K562 (cell line): ENCODE measurements at regions not wholly inside any gene's neighbourhood (a gene's known extent, or its start where the extent isn't known, plus 50 kb on each side); places are given as distances from the start of the nearest gene placed in this dataset.

ENCODE experiments used
- BACH1 ChIP-seq: fragments of 200-800 bp; sonication (Bioruptor generic); IDR thresholded peaks from 2 replicates; pipeline ENCODE4 v1.6.1; 2016; ENCODE audit warnings: missing genetic modification characterization, missing compliant biosample characterization
- CBX5 ChIP-seq: IDR thresholded peaks from 2 replicates; pipeline ENCODE4 v1.6.1; 2014; ENCODE audit warnings: low read depth, borderline replicate concordance
- CCAR2 ChIP-seq: fragments of 200-400 bp; formaldehyde crosslinking; IDR thresholded peaks from 2 replicates; pipeline ENCODE4 v1.6.1; 2017; ENCODE audit warnings: mild to moderate bottlenecking, low read depth, low read length
- CHD4 ChIP-seq: fragments of 200-600 bp; sonication (generic); IDR thresholded peaks from 3 replicates; pipeline ENCODE4 v1.6.1; 2012; ENCODE audit warnings: low read depth, mild to moderate bottlenecking, mixed read lengths, low read length, inconsistent platforms; ENCODE audit not compliant: insufficient read depth, insufficient replicate concordance, poor library complexity, severe bottlenecking
- DDX20 ChIP-seq: fragments of 450-650 bp; IDR thresholded peaks from 2 replicates; pipeline ENCODE4 v1.6.1; 2016; ENCODE audit warnings: missing genetic modification characterization, low read depth, mild to moderate bottlenecking, missing compliant biosample characterization, moderate library complexity
- DNMT1 ChIP-seq: fragments of 450-650 bp; IDR thresholded peaks from 2 replicates; pipeline ENCODE4 v1.6.1; 2016; ENCODE audit warnings: antibody characterized with exemption, mild to moderate bottlenecking
- GABPA ChIP-seq: fragments of 200-800 bp; sonication (Bioruptor generic); conservative IDR thresholded peaks from 2 replicates; pipeline ENCODE4 v1.6.1; 2016; ENCODE audit warnings: low read depth, missing genetic modification characterization, missing compliant biosample characterization
- KLF13 ChIP-seq: fragments of 450-650 bp; IDR thresholded peaks from 2 replicates; pipeline ENCODE4 v1.6.1; 2016; ENCODE audit warnings: missing genetic modification characterization, low read depth, mild to moderate bottlenecking, missing compliant biosample characterization, moderate library complexity, borderline replicate concordance
- MAZ ChIP-seq, 2 experiments: fragments of 450-650 bp in 1 of 2; sonication (generic) in 1 of 2; formaldehyde crosslinking; IDR thresholded peaks in 1 of 2; conservative IDR thresholded peaks in 1 of 2; 2 replicates each; pipeline versions ENCODE4 v1.4.0 to v1.5.0; 2020; ENCODE audit warnings: mild to moderate bottlenecking in 1 of 2, missing genetic modification reagents in 1 of 2
- MCM5 ChIP-seq: fragments of 450-650 bp; IDR thresholded peaks from 2 replicates; pipeline ENCODE4 v1.6.1; 2016; ENCODE audit warnings: low read depth
- OTX1 ChIP-seq: fragments of 450-650 bp; formaldehyde crosslinking; IDR thresholded peaks from 2 replicates; pipeline ENCODE4 v1.4.0; 2022; ENCODE audit warnings: mild to moderate bottlenecking
- RBM25 ChIP-seq: fragments of 200-400 bp; formaldehyde crosslinking; IDR thresholded peaks from 2 replicates; pipeline ENCODE4 v1.6.1; 2018; ENCODE audit warnings: low read length, low read depth, moderate library complexity; ENCODE audit not compliant: severe bottlenecking
- SMARCC2 ChIP-seq: fragments of 450-650 bp; IDR thresholded peaks from 2 replicates; pipeline ENCODE4 v1.6.1; 2017; ENCODE audit warnings: antibody characterized with exemption, moderate library complexity, mild to moderate bottlenecking, low read depth
- SREBF1 ChIP-seq: fragments of 150-350 bp; IDR thresholded peaks from 2 replicates; pipeline ENCODE4 v1.6.1; 2014; ENCODE audit warnings: antibody characterized with exemption, low read depth, low read length, borderline replicate concordance
- SRSF3 ChIP-seq: fragments of 200-400 bp; formaldehyde crosslinking; IDR thresholded peaks from 2 replicates; pipeline ENCODE4 v1.6.1; 2016; ENCODE audit warnings: mild to moderate bottlenecking, low read length, moderate library complexity; ENCODE audit not compliant: insufficient read depth
- SRSF7 ChIP-seq: fragments of 200-400 bp; formaldehyde crosslinking; optimal IDR thresholded peaks from 2 replicates; pipeline ENCODE3; 2017; ENCODE audit warnings: mild to moderate bottlenecking, low read depth, low read length
- TEAD1 ChIP-seq, 2 experiments: fragments of 450-650 bp in 1 of 2; sonication (generic) in 1 of 2; formaldehyde crosslinking; IDR thresholded peaks; 2 replicates each; pipeline versions ENCODE4 v1.4.0 to v1.8.0; 2020 to 2022; ENCODE audit warnings: mild to moderate bottlenecking in 2 of 2, missing genetic modification reagents in 1 of 2
- ZBTB11 ChIP-seq, 3 experiments: fragments of 200-800 bp in 1 of 3; fragments of 250-450 bp in 1 of 3; fragments of 450-650 bp in 1 of 3; sonication (Bioruptor Pico) in 1 of 3; sonication (Bioruptor generic) in 1 of 3; formaldehyde crosslinking in 1 of 3; IDR thresholded peaks; 2 replicates each; pipeline versions ENCODE4 v1.6.1 to v1.8.0; 2016 to 2022; ENCODE audit warnings: mild to moderate bottlenecking in 2 of 3, missing genetic modification characterization in 2 of 3, missing compliant biosample characterization in 1 of 3, moderate library complexity in 1 of 3
- ZNF140 ChIP-seq: fragments of 250-450 bp; sonication (Bioruptor Pico); IDR thresholded peaks from 2 replicates; pipeline ENCODE4 v1.8.0; 2021; ENCODE audit warnings: moderate library complexity, mild to moderate bottlenecking, inconsistent platforms
- ZNF174 ChIP-seq: fragments of 250-450 bp; sonication (Bioruptor Pico); IDR thresholded peaks from 2 replicates; pipeline ENCODE4 v1.4.0; 2020; ENCODE audit warnings: mild to moderate bottlenecking
- ZNF217 ChIP-seq: sonication (generic); formaldehyde crosslinking; IDR thresholded peaks from 2 replicates; pipeline ENCODE4 v1.8.0; 2022; ENCODE audit warnings: mild to moderate bottlenecking, missing genetic modification reagents
- ZNF282 ChIP-seq: sonication (generic); formaldehyde crosslinking; IDR thresholded peaks from 2 replicates; pipeline ENCODE4 v1.8.1; 2023; ENCODE audit warnings: missing genetic modification reagents
- TF ChIP-seq, protein P1 (sequence below): sonication (generic); formaldehyde crosslinking; IDR thresholded peaks from 2 replicates; pipeline ENCODE4 v1.8.0; 2022; ENCODE audit warnings: mild to moderate bottlenecking, missing genetic modification reagents, borderline replicate concordance

- TF ChIP-seq ZBTB11 (CRISPR knock-in tag; IDR thresholded peaks at IDR 0.05) = peak in 1 of 3 experiments; percentile 76; a peak in 2 of 6 replicates
- peak; percentile 70; the same call in 1 of the 2 replicates for TF ChIP-seq OTX1
- no peak for TF ChIP-seq CHD4
- no peak for TF ChIP-seq DNMT1
- no peak for TF ChIP-seq ZNF217 (CRISPR knock-in tag)
- TF ChIP-seq MCM5 = no peak
- TF ChIP-seq SRSF7 = no peak
- TF ChIP-seq, protein P1, sequence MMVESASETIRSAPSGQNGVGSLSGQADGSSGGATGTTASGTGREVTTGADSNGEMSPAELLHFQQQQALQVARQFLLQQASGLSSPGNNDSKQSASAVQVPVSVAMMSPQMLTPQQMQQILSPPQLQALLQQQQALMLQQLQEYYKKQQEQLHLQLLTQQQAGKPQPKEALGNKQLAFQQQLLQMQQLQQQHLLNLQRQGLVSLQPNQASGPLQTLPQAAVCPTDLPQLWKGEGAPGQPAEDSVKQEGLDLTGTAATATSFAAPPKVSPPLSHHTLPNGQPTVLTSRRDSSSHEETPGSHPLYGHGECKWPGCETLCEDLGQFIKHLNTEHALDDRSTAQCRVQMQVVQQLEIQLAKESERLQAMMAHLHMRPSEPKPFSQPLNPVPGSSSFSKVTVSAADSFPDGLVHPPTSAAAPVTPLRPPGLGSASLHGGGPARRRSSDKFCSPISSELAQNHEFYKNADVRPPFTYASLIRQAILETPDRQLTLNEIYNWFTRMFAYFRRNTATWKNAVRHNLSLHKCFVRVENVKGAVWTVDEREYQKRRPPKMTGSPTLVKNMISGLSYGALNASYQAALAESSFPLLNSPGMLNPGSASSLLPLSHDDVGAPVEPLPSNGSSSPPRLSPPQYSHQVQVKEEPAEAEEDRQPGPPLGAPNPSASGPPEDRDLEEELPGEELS (CRISPR knock-in tag) = no peak; the same call in 1 of the 2 replicates
- TF ChIP-seq TEAD1 (CRISPR knock-in tag; IDR thresholded peaks at IDR 0.05) = no peak
- no peak for TF ChIP-seq SRSF3
- no peak for TF ChIP-seq RBM25
- TF ChIP-seq SREBF1 = no peak
- TF ChIP-seq ZNF282 (CRISPR knock-in tag) = no peak
- TF ChIP-seq KLF13 (tag) = no peak
- no peak for TF ChIP-seq SMARCC2
- peak; percentile 69 for TF ChIP-seq GABPA
- TF ChIP-seq MAZ (CRISPR knock-in tag; conservative IDR thresholded peaks at IDR 0.05 in 1 of 2, IDR thresholded peaks at IDR 0.05 in 1 of 2) = peak; percentile 84 to 99
- no peak for TF ChIP-seq ZNF140 (CRISPR knock-in tag)
- no peak for TF ChIP-seq CBX5
- no peak for TF ChIP-seq CCAR2
- TF ChIP-seq DDX20 = no peak
- no peak; the same call in 1 of the 2 replicates for TF ChIP-seq BACH1 (tag)
- TF ChIP-seq ZNF174 (CRISPR knock-in tag) = no peak
Measured at GRCh38 chr17:36722121-36722902, 120.9 kb downstream of the MRM1 start (continued).
